Body of pancreas (tissue), 4 donors: ENCODE measurements at regions not wholly inside any gene's neighbourhood (a gene's known extent, or its start where the extent isn't known, plus 50 kb on each side); places are given as distances from the start of the nearest gene placed in this dataset.

Experiments used
- POLR2A ChIP-seq, 3 donors: fragments of 450-650 bp; IDR thresholded peaks; one replicate each; pipeline ENCODE4 v1.6.1; 2016; ENCODE audit warnings: antibody characterized with exemption in 3 of 3, mild to moderate bottlenecking in 2 of 3
- TF ChIP-seq, protein P1 (sequence below), 7 experiments: fragments of 450-650 bp in 4 of 7; fragments of 200-600 bp in 3 of 7; sonication (generic) in 3 of 7; IDR thresholded peaks; one replicate each; pipeline ENCODE4 v1.5.1; 2016 to 2019; ENCODE audit warnings: antibody characterized with exemption in 7 of 7

DNA sequence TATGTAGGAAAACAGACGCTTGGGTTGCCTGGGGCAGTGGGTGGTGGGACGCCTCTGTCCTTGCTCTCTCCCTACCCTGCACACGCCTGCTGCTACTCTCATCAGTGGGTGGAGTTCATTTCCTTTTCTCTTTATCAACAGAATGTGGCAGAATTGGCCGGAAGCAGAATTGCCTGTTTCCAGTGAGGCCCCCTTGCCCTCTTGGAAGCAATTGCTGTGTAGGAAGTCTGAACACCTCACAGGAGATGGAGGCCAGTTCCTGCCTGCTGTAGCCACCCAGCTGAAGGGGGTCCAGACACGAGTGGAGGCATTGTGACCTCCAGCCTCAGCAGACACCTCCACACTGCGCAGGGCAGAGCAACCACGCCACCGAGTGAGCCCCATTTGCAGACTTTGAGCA, 331.6 kb upstream of the ZNF32 start:
- TF ChIP-seq, protein P1, sequence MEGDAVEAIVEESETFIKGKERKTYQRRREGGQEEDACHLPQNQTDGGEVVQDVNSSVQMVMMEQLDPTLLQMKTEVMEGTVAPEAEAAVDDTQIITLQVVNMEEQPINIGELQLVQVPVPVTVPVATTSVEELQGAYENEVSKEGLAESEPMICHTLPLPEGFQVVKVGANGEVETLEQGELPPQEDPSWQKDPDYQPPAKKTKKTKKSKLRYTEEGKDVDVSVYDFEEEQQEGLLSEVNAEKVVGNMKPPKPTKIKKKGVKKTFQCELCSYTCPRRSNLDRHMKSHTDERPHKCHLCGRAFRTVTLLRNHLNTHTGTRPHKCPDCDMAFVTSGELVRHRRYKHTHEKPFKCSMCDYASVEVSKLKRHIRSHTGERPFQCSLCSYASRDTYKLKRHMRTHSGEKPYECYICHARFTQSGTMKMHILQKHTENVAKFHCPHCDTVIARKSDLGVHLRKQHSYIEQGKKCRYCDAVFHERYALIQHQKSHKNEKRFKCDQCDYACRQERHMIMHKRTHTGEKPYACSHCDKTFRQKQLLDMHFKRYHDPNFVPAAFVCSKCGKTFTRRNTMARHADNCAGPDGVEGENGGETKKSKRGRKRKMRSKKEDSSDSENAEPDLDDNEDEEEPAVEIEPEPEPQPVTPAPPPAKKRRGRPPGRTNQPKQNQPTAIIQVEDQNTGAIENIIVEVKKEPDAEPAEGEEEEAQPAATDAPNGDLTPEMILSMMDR (IDR thresholded peaks at IDR 0.05): no peak
- no peak for TF ChIP-seq POLR2A (IDR thresholded peaks at IDR 0.05)
